Right atrium auricular region (tissue), 2 donors: ENCODE measurements at regions not wholly inside any gene's neighbourhood (a gene's known extent, or its start where the extent isn't known, plus 50 kb on each side); places are given as distances from the start of the nearest gene placed in this dataset.

Experiments used
- DNase-seq: peaks from one replicate; pipeline ENCODE4 v3.0.0-alpha.2; 2019; ENCODE audit warnings: low spot score
- H3K27ac ChIP-seq, 2 donors: fragments of 200-600 bp; sonication (generic); 1 replicate in 1 of 2; 2 replicates in 1 of 2; pipeline ENCODE4 v1.5.1; 2016 to 2019
- H3K27me3 ChIP-seq, 2 donors: fragments of 200-600 bp; sonication (generic); one replicate each; pipeline versions ENCODE4 v1.5.1 to v1.6.0; 2017 to 2019
- H3K36me3 ChIP-seq: fragments of 200-600 bp; sonication (generic); one replicate; pipeline ENCODE4 v1.5.1; 2016
- H3K4me1 ChIP-seq, 2 donors: fragments of 200-600 bp; sonication (generic); one replicate each; pipeline versions ENCODE4 v1.5.1 to v1.6.0; 2017 to 2019
- H3K4me3 ChIP-seq, 2 donors: fragments of 200-600 bp; sonication (generic); 1 replicate in 1 of 2; 2 replicates in 1 of 2; pipeline ENCODE4 v1.5.1; 2017 to 2019; ENCODE audit warnings: mild to moderate bottlenecking in 1 of 2, moderate library complexity in 1 of 2
- H3K9me3 ChIP-seq, 2 donors: fragments of 200-600 bp; sonication (generic); one replicate each; pipeline ENCODE4 v1.5.1; 2019
- CTCF ChIP-seq, 2 donors: fragments of 200-600 bp; sonication (generic); IDR thresholded peaks; one replicate each; pipeline ENCODE4 v1.5.1; 2019; ENCODE audit warnings: antibody characterized with exemption in 2 of 2

- TF ChIP-seq CTCF (IDR thresholded peaks at IDR 0.05), result no peak
- DNase-seq, result no peak
- Histone ChIP-seq H3K36me3 (no peaks in the 10 kb centered on the region), H3K27me3 (no peaks in the 10 kb centered on the region), H3K9me3 (peaks cover 0 to 12% of the 10 kb centered on the region in 2 donors), H3K4me1 (no peaks in the 10 kb centered on the region), H3K4me3 (no peak overlapping the region), H3K27ac (no peak overlapping the region)
These were observed 451.0 kb upstream of the ZNF507 start for GRCh38 chr19:31894451-31894850.

- no peak overlapping the region for H3K27ac ChIP-seq
- H3K4me1 ChIP-seq, result no peaks in the 10 kb centered on the region
- H3K27me3 ChIP-seq, result no peaks in the 10 kb centered on the region
- DNase-seq, result no peak
- H3K4me3 ChIP-seq, result no peak overlapping the region
- peaks cover 0 to 12% of the 10 kb centered on the region in 2 donors for H3K9me3 ChIP-seq
- TF ChIP-seq CTCF (IDR thresholded peaks at IDR 0.05), result no peak
- no peaks in the 10 kb centered on the region for H3K36me3 ChIP-seq
These were observed 448.1 kb upstream of the ZNF507 start for GRCh38 chr19:31897292-31897691.

GRCh38 chr19:31900991-31901390 is 444.4 kb upstream of the ZNF507 start:
- no peaks in the 10 kb centered on the region for H3K27me3 ChIP-seq
- no peak for DNase-seq
- no peak overlapping the region for H3K27ac ChIP-seq
- no peaks in the 10 kb centered on the region for H3K36me3 ChIP-seq
- no peak for TF ChIP-seq CTCF (IDR thresholded peaks at IDR 0.05)
- H3K4me3 ChIP-seq, result no peak overlapping the region
- H3K9me3 ChIP-seq, result no peaks in the 10 kb centered on the region
- H3K4me1 ChIP-seq, result no peaks in the 10 kb centered on the region

GRCh38 chr19:31902821-31903220 is 442.6 kb upstream of the ZNF507 start:
- Histone ChIP-seq H3K27ac (no peak overlapping the region), H3K4me3 (no peak overlapping the region), H3K36me3 (no peaks in the 10 kb centered on the region), H3K9me3 (no peaks in the 10 kb centered on the region), H3K27me3 (no peaks in the 10 kb centered on the region), H3K4me1 (no peaks in the 10 kb centered on the region)
- no peak for TF ChIP-seq CTCF (IDR thresholded peaks at IDR 0.05)
- no peak for DNase-seq

- no peaks in the 10 kb centered on the region for H3K4me1 ChIP-seq
- H3K27ac ChIP-seq, result no peak overlapping the region
- H3K27me3 ChIP-seq, result no peaks in the 10 kb centered on the region
- TF ChIP-seq CTCF (IDR thresholded peaks at IDR 0.05), result no peak
- H3K9me3 ChIP-seq, result no peaks in the 10 kb centered on the region
- no peak for DNase-seq
- H3K4me3 ChIP-seq, result no peak overlapping the region
- H3K36me3 ChIP-seq, result no peaks in the 10 kb centered on the region
These were observed 441.4 kb upstream of the ZNF507 start for GRCh38 chr19:31903979-31904378.

GRCh38 chr19:31906111-31906871 is 439.1 kb upstream of the ZNF507 start:
- Histone ChIP-seq H3K27ac (peak overlapping the region; percentile 42 to 50), H3K4me3 (no peak overlapping the region), H3K27me3 (no peaks in the 10 kb centered on the region), H3K9me3 (no peaks in the 10 kb centered on the region), H3K36me3 (no peaks in the 10 kb centered on the region), H3K4me1 (no peaks in the 10 kb centered on the region)
- TF ChIP-seq CTCF (IDR thresholded peaks at IDR 0.05), result no peak
- peak; percentile 73 for DNase-seq
